GM12878 (cell line): ENCODE measurements at regions not wholly inside any gene's neighbourhood (a gene's known extent, or its start where the extent isn't known, plus 50 kb on each side); places are given as distances from the start of the nearest gene placed in this dataset.

Experiments used
- ATAC-seq: fragments of 200-7000 bp; cut with Tn5 transposase; 3 replicates; pipeline ENCODE4 v1.9.1; 2020; ENCODE audit warnings: mild to moderate bottlenecking, moderate library complexity
- BruUV-seq: library from RNA; stranded (reverse); fragments of 400-500 nt; replicated peaks from 2 replicates; lab custom pipeline; 2021; lab: Mats Ljungman, UMichigan
- CTCF ChIA-PET: fragments of 300-600 bp; sonication (Branson Sonifier 250); formaldehyde crosslinking; extraction: SDS; loops from one replicate; lab custom pipeline; 2021; ENCODE audit warnings: inconsistent platforms; lab: Yijun Ruan, JAX
- POLR2A ChIA-PET: fragments of 350-600 bp; formaldehyde crosslinking; extraction: SDS; loops from one replicate; lab custom pipeline; 2021; ENCODE audit warnings: inconsistent platforms; lab: Charles Lee
- RAD21 ChIA-PET: fragments of 300-600 bp; sonication (Branson Sonifier 250); formaldehyde crosslinking; loops from one replicate; lab custom pipeline; 2023; ENCODE audit warnings: antibody characterized with exemption; ENCODE audit not compliant: unreplicated experiment; lab: Charles Lee
- SMC1A ChIA-PET: fragments of 300-600 bp; sonication (Branson Sonifier 250); formaldehyde crosslinking; loops from one replicate; lab custom pipeline; 2023; ENCODE audit not compliant: unreplicated experiment, uncharacterized antibody; lab: Charles Lee
- DNase-seq: peaks from one replicate; pipeline ENCODE4 v3.0.0-alpha.2; 2011; ENCODE audit warnings: low read depth, low spot score
- FAIRE-seq: peaks from 3 replicates; lab custom pipeline; 2011; peaks lifted over from hg19 to GRCh38; lab: Jason Lieb, UNC
- H2AFZ ChIP-seq: 2 replicates; pipeline ENCODE4 v1.6.0; 2011; ENCODE audit warnings: low read depth, low read length, control low read depth; ENCODE audit not compliant: control insufficient read depth
- H3K27ac ChIP-seq: 2 replicates; pipeline ENCODE4 v1.5.1; 2011; ENCODE audit warnings: control low read depth; ENCODE audit not compliant: control insufficient read depth, insufficient read depth
- H3K27me3 ChIP-seq, 2 experiments: replicated peaks in 1 of 2; 2 replicates each; pipeline versions ENCODE4 v1.6.0 to v1.6.1; 2011; ENCODE audit warnings: low read length in 1 of 2; ENCODE audit not compliant: control insufficient read depth in 2 of 2, insufficient read depth in 2 of 2
- H3K36me3 ChIP-seq, 2 experiments: 2 replicates each; pipeline ENCODE4 v1.5.1; 2011; ENCODE audit warnings: low read length in 1 of 2; ENCODE audit not compliant: control insufficient read depth in 2 of 2, insufficient read depth in 2 of 2
- H3K4me1 ChIP-seq: 2 replicates; pipeline ENCODE4 v1.6.1; 2011; ENCODE audit warnings: mild to moderate bottlenecking, low read length, moderate library complexity, mixed read lengths; ENCODE audit not compliant: control insufficient read depth, insufficient read depth
- H3K4me2 ChIP-seq: 2 replicates; pipeline ENCODE4 v1.6.0; 2011; ENCODE audit warnings: control low read depth; ENCODE audit not compliant: control insufficient read depth, insufficient read depth
- H3K4me3 ChIP-seq: fragments of 200-600 bp; sonication (generic); 2 replicates; pipeline ENCODE4 v1.5.1; 2016
- H3K79me2 ChIP-seq: 2 replicates; pipeline ENCODE4 v1.6.0; 2011; ENCODE audit warnings: low read length; ENCODE audit not compliant: control insufficient read depth, insufficient read depth
- H3K9ac ChIP-seq: 2 replicates; pipeline ENCODE4 v1.8.0; 2011; ENCODE audit warnings: low read length, control low read depth, mixed read lengths; ENCODE audit not compliant: control insufficient read depth, insufficient read depth
- H3K9me3 ChIP-seq: replicated peaks from 3 replicates; pipeline ENCODE4 v1.5.1; 2011; ENCODE audit warnings: mild to moderate bottlenecking, low read length; ENCODE audit not compliant: control insufficient read depth, insufficient read depth
- H4K20me1 ChIP-seq: 2 replicates; pipeline ENCODE4 v1.6.0; 2011; ENCODE audit not compliant: control insufficient read depth, insufficient read depth
- BCLAF1 ChIP-seq: fragments of 450-650 bp; IDR thresholded peaks from 2 replicates; pipeline ENCODE4 v1.6.1; 2017; ENCODE audit warnings: antibody characterized with exemption, mild to moderate bottlenecking, moderate library complexity
- CHD2 ChIP-seq: IDR thresholded peaks from 2 replicates; pipeline ENCODE4 v1.6.1; 2011; ENCODE audit warnings: low read depth, low read length, improper control_type of control experiment, borderline replicate concordance
- CHD4 ChIP-seq: fragments of 200-600 bp; sonication (generic); IDR thresholded peaks from 2 replicates; pipeline ENCODE4 v1.6.1; 2016; ENCODE audit warnings: mild to moderate bottlenecking
- E2F4 ChIP-seq: IDR thresholded peaks from 2 replicates; pipeline ENCODE4 v1.6.1; 2012; ENCODE audit warnings: low read depth, low read length, improper control_type of control experiment
- EP300 ChIP-seq, 2 experiments: fragments of 150-350 bp in 1 of 2; IDR thresholded peaks; 2 replicates each; pipeline ENCODE4 v1.6.1; 2011 to 2012; ENCODE audit warnings: low read depth in 2 of 2, low read length in 2 of 2, borderline replicate concordance in 1 of 2, improper control_type of control experiment in 1 of 2, inconsistent platforms in 1 of 2; ENCODE audit not compliant: control insufficient read depth in 1 of 2
- FOS ChIP-seq: IDR thresholded peaks from 3 replicates; pipeline ENCODE4 v1.6.1; 2011; ENCODE audit warnings: borderline replicate concordance; ENCODE audit not compliant: insufficient read length; ENCODE audit errors: extremely low read depth
- MXI1 ChIP-seq: fragments of 150-350 bp; IDR thresholded peaks from 2 replicates; pipeline ENCODE4 v1.6.1; 2011; ENCODE audit warnings: low read depth, mild to moderate bottlenecking, inconsistent platforms, low read length, improper control_type of control experiment
- NFYA ChIP-seq: IDR thresholded peaks from 2 replicates; pipeline ENCODE4 v1.6.1; 2011; ENCODE audit warnings: low read depth, mild to moderate bottlenecking, low read length, improper control_type of control experiment, borderline replicate concordance
- PKNOX1 ChIP-seq: fragments of 450-650 bp; IDR thresholded peaks from 2 replicates; pipeline ENCODE4 v1.6.1; 2016; ENCODE audit warnings: mild to moderate bottlenecking
- PML ChIP-seq: IDR thresholded peaks from 2 replicates; pipeline ENCODE4 v1.6.1; 2012; ENCODE audit warnings: low read length, inconsistent platforms
- TCF12 ChIP-seq: IDR thresholded peaks from 2 replicates; pipeline ENCODE4 v1.6.1; 2011; ENCODE audit warnings: low read depth, mild to moderate bottlenecking, low read length
- ZSCAN29 ChIP-seq: fragments of 450-650 bp; IDR thresholded peaks from 2 replicates; pipeline ENCODE4 v1.6.1; 2017; ENCODE audit warnings: mild to moderate bottlenecking, moderate library complexity
- WGBS: methylation state at CpG from one replicate; pipeline ENCODE4 v1.1.6; 2016; ENCODE audit warnings: low lambda C conversion rate; ENCODE audit not compliant: insufficient replicate concordance, insufficient coverage; ENCODE audit errors: missing lambda C conversion rate; 5-methylcytosine and 5-hydroxymethylcytosine counted together
- in situ Hi-C: fragments of 300-500 bp; cut with MboI; formaldehyde crosslinking; loops from 9 replicates; pipeline ENCODE4 v1.14.3; 2018; ENCODE audit warnings: mixed read lengths
- intact Hi-C: fragments of 100-400 bp; cut with micrococcal nuclease; formaldehyde crosslinking; loops from one replicate; pipeline ENCODE4 v1.14.2; 2022; ENCODE audit not compliant: unreplicated experiment
- TF ChIP-seq, protein P1 (sequence below): IDR thresholded peaks from 2 replicates; pipeline ENCODE4 v1.6.1; 2012; ENCODE audit warnings: low read length, inconsistent platforms

DNA sequence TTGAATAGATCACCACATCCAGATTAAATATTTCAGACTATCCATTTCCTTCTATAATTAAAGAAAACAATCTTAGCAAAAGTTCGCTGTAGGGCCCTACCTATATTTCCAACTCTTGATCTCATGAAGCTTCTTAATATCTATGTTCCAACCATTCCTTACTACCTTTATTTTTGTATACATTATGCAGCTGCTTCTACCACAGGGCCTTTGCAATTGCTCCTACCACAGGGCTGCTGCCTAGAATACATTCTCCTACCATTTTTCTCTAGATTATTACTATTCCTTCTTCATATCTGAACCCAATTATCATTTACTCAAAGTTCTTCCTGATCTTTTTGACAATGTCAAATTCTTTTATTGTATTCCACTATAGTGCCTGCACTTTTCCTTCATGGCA, 516.6 kb downstream of the RFPL4B start:
- Histone ChIP-seq H3K9me3 (no peaks in the 10 kb centered on the region), H3K4me2 (no peak overlapping the region), H4K20me1 (no peaks in the 10 kb centered on the region), H3K36me3 (no peaks in the 10 kb centered on the region), H2AFZ (no peak overlapping the region), H3K4me1 (no peaks in the 10 kb centered on the region), H3K79me2 (no peaks in the 10 kb centered on the region), H3K27me3 (no peaks in the 10 kb centered on the region), H3K27ac (no peak overlapping the region), H3K4me3 (no peak overlapping the region), H3K9ac (no peak overlapping the region)
- ChIA-PET POLR2A (no interaction called here), RAD21 (no interaction called here), SMC1A (interaction anchor here (1.6 kb wide), 1 partner anchor 8 kb away, joined by 3 read pairs; no protein-coding TSS in a partner anchor), CTCF (no interaction called here)
- in situ Hi-C loops (no loop called here), intact Hi-C loops (no loop called here)
- DNase-seq = no peak
- TF ChIP-seq PKNOX1 = no peak
- TF ChIP-seq, protein P1, sequence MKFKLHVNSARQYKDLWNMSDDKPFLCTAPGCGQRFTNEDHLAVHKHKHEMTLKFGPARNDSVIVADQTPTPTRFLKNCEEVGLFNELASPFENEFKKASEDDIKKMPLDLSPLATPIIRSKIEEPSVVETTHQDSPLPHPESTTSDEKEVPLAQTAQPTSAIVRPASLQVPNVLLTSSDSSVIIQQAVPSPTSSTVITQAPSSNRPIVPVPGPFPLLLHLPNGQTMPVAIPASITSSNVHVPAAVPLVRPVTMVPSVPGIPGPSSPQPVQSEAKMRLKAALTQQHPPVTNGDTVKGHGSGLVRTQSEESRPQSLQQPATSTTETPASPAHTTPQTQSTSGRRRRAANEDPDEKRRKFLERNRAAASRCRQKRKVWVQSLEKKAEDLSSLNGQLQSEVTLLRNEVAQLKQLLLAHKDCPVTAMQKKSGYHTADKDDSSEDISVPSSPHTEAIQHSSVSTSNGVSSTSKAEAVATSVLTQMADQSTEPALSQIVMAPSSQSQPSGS = no peak
- TF ChIP-seq CHD4 = no peak
- TF ChIP-seq TCF12 = no peak
- TF ChIP-seq ZSCAN29 = no peak
- no peak for TF ChIP-seq BCLAF1
- TF ChIP-seq MXI1 = no peak
- no peak for TF ChIP-seq CHD2
- no peak for TF ChIP-seq E2F4
- no peak for TF ChIP-seq PML
- TF ChIP-seq NFYA = no peak
- TF ChIP-seq EP300 (IDR thresholded peaks at IDR 0.05; ENCODE audit: borderline replicate concordance in 1 of 2, control insufficient read depth in 1 of 2, low read depth in 2 of 2, low read length in 2 of 2) = no peak
- TF ChIP-seq FOS = no peak
- no peak for ATAC-seq
- FAIRE-seq = no peak
- BruUV-seq = no TSS peak
- 0% methylated on average over 1 of the region's 1 CpG for WGBS
